ENCODE measurements at regions not wholly inside any gene's neighbourhood (a gene's known extent, or its start where the extent isn't known, plus 50 kb on each side); places are given as distances from the start of the nearest gene placed in this dataset.

DNA sequence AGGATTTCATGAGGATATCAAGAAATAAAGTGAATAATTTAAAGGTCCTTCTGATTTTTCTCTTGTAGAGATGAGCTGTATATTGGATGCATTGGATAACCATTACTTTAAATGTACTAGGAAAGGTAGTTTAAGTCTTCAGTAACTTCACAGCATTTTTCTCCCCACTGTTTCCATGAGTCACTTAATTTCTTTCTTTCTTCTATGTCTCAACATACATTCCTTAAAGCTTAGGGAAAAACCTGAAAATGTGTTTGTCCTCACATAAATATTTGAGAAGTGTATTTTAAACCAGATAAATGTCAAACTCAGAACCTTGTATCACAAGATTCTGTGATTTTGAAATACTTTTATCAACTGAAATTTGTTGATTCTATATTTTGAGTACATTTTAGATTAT lies 1970.2 kb upstream of the FLRT2 start:
- TF ChIP-seq, protein P1, sequence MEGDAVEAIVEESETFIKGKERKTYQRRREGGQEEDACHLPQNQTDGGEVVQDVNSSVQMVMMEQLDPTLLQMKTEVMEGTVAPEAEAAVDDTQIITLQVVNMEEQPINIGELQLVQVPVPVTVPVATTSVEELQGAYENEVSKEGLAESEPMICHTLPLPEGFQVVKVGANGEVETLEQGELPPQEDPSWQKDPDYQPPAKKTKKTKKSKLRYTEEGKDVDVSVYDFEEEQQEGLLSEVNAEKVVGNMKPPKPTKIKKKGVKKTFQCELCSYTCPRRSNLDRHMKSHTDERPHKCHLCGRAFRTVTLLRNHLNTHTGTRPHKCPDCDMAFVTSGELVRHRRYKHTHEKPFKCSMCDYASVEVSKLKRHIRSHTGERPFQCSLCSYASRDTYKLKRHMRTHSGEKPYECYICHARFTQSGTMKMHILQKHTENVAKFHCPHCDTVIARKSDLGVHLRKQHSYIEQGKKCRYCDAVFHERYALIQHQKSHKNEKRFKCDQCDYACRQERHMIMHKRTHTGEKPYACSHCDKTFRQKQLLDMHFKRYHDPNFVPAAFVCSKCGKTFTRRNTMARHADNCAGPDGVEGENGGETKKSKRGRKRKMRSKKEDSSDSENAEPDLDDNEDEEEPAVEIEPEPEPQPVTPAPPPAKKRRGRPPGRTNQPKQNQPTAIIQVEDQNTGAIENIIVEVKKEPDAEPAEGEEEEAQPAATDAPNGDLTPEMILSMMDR (IDR thresholded peaks at IDR 0.05), result no peak
- ATAC-seq (no peak), DNase-seq (no peak)
- H3K36me3 ChIP-seq (ENCODE audit: low read depth), result no peaks in the 10 kb centered on the region
- no peaks in the 10 kb centered on the region for H3K4me1 ChIP-seq (ENCODE audit: low read depth)
- no peak overlapping the region for H3K4me3 ChIP-seq
- intact Hi-C loops (cut with DNase I, micrococcal nuclease), result no loop called here
- peaks cover 16% of the 10 kb centered on the region for H3K9me3 ChIP-seq

DNA sequence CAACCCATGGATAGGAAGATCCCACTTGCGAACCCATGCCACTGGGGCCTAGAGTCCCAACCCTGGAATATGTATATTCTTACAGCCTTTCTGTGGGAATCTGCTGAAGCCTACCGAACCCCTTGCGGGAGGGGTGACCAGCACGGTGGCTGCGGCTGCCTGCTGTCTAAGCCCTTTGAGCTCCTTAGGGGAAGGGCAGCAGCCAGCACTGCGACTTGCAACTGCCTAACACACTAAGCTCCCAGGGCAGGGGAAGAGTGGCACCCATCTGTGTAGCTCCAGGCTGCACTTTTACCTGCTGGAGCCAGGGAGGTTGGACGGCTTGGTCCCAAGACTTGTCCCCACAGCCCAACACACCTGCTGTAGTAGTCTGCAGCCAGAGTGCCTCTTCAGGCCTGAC lies 1968.7 kb upstream of the FLRT2 start:
- TF ChIP-seq, protein P1 (IDR thresholded peaks at IDR 0.05), result no peak
- intact Hi-C loops (cut with DNase I, micrococcal nuclease), result no loop called here

DNA sequence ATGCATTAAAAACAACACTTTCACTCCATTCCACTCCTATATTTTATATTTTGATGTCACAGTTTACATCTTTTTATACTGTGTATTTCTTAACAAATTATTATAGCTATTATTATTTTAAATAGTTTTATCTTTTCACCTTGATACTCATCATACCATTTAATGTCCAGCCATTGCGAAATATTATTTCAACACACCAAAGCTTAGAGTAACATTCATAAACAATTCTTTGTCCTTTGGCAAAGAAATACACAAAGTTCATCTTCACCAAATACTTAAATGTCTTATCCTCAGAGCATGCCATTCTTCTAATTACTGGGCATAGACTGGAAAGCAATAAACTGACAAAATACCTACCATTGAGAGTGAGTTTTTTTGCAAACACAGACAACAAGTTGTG lies 1963.4 kb upstream of the FLRT2 start:
- ATAC-seq, result no peak
- H3K36me3 ChIP-seq (ENCODE audit: low read depth), result no peaks in the 10 kb centered on the region
- TF ChIP-seq, protein P1 (IDR thresholded peaks at IDR 0.05), result no peak
- H3K4me3 ChIP-seq, result no peak overlapping the region
- intact Hi-C loops (cut with DNase I, micrococcal nuclease), result no loop called here
- DNase-seq, result no peak
- no peaks in the 10 kb centered on the region for H3K4me1 ChIP-seq (ENCODE audit: low read depth)
- peaks cover 12% of the 10 kb centered on the region for H3K9me3 ChIP-seq

More for the DNA sequence above, 1968.7 kb upstream of the FLRT2 start:
- Histone ChIP-seq H3K4me3 (no peak overlapping the region), H3K9me3 (peaks cover 20% of the 10 kb centered on the region), H3K36me3 (ENCODE audit: low read depth) (no peaks in the 10 kb centered on the region), H3K4me1 (ENCODE audit: low read depth) (no peaks in the 10 kb centered on the region)
- no peak for DNase-seq
- no peak for ATAC-seq

DNA sequence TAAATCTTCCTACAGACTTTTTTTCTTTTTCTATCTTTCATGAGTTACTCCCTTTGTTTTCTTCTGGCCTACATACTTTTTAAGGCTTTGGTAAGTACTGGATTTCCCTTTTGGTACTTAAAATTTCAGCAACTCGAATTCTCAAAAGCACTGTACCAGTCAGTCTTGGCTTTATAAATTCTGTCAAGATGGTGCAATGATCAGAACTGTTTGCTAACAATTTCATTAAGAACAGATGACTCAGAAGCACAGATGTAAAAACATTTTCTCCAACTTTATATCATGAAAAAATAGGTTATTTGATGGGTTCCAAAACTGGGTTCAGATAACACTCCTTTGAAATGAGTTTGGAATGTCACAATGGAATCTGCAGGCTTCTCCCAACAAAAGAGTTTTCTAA lies 1961.8 kb upstream of the FLRT2 start:
- DNase-seq (no peak), ATAC-seq (no peak)
- peaks cover 9% of the 10 kb centered on the region for H3K9me3 ChIP-seq
- H3K36me3 ChIP-seq (ENCODE audit: low read depth), result no peaks in the 10 kb centered on the region
- TF ChIP-seq, protein P1 (IDR thresholded peaks at IDR 0.05), result no peak
- H3K4me1 ChIP-seq (ENCODE audit: low read depth), result no peaks in the 10 kb centered on the region
- intact Hi-C loops (cut with DNase I, micrococcal nuclease), result no loop called here
- no peak overlapping the region for H3K4me3 ChIP-seq

DNA sequence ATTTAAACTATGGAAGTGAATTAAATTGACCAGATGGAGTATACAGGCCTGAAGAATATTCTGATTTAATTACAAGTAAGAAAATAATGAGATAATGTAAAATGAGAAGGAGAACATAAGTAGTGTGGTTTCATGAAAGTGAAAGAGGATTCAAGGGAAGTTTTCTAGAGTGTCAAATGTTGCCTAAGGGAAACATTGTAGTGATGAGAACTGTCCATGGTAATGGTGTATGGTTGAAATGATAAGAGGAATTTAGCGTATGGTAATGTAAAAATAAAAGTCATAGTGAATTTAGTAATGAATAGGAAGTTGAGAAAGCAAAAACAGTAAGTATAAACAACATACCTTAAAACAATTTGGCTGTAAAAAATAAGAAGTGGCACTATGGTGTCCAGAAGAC lies 1954.6 kb upstream of the FLRT2 start:
- intact Hi-C loops (cut with DNase I, micrococcal nuclease), result no loop called here
- Histone ChIP-seq H3K36me3 (ENCODE audit: low read depth) (no peaks in the 10 kb centered on the region), H3K4me1 (ENCODE audit: low read depth) (no peaks in the 10 kb centered on the region), H3K4me3 (no peak overlapping the region), H3K9me3 (peaks cover 5% of the 10 kb centered on the region)
- DNase-seq (no peak), ATAC-seq (no peak)
- TF ChIP-seq, protein P1 (IDR thresholded peaks at IDR 0.05), result no peak

DNA sequence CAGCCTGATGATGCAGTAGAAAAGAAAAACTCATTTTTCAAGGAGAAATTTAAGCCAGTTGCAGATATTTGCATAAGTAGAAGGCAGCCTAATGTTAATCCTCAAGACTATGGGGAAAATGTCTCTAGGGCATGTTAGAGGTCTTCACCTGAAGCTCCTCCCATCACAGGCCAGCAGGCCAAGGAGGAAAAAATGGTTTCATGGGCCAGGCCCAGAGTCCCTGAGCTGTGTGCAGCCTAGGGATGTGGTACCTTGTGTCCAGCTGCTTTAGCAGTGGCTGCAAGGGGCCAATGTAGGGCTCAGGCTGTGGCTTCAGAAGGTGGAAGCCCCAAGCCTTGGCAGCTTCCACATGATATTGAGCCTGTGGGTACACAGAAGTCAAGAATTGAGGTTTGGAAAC lies 1946.7 kb upstream of the FLRT2 start:
- no peaks in the 10 kb centered on the region for H3K4me1 ChIP-seq (ENCODE audit: low read depth)
- peaks cover 23% of the 10 kb centered on the region for H3K9me3 ChIP-seq
- intact Hi-C loops (cut with DNase I, micrococcal nuclease), result no loop called here
- no peaks in the 10 kb centered on the region for H3K36me3 ChIP-seq (ENCODE audit: low read depth)
- no peak overlapping the region for H3K4me3 ChIP-seq
- TF ChIP-seq, protein P1 (IDR thresholded peaks at IDR 0.05), result no peak
- DNase-seq (no peak), ATAC-seq (no peak)

Measured in mucosa of descending colon (tissue), 3 donors.